ENCODE measurements at regions not wholly inside any gene's neighbourhood (a gene's known extent, or its start where the extent isn't known, plus 50 kb on each side); places are given as distances from the start of the nearest gene placed in this dataset.

GRCh38 chr20:6884114-6884513, 116.6 kb downstream of the BMP2 start:
- H3K9me1 ChIP-seq (ENCODE audit: control insufficient read depth, extremely low read depth, insufficient read depth, low read length): no peaks in the 10 kb centered on the region
- no peak overlapping the region for H2AFZ ChIP-seq (ENCODE audit: control insufficient read depth, low read length)
- TF ChIP-seq CTCF (optimal IDR thresholded peaks at IDR 0.05 in 1 of 3, IDR thresholded peaks at IDR 0.05 in 1 of 3, conservative IDR thresholded peaks at IDR 0.05 in 1 of 3; ENCODE audit: extremely low read depth in 1 of 3, insufficient read depth in 2 of 3, low read length in 3 of 3) (no peak), EZH2 (IDR thresholded peaks at IDR 0.05; ENCODE audit: low read length) (no peak)
- FAIRE-seq (peak; percentile 34), DNase-seq (ENCODE audit: low read depth, low spot score) (no peak)
- no peaks in the 10 kb centered on the region for H3K9me3 ChIP-seq (ENCODE audit: control insufficient read depth, low read depth, low read length)
- H4K20me1 ChIP-seq (ENCODE audit: control insufficient read depth, extremely low read depth, insufficient read depth, low read length): no peaks in the 10 kb centered on the region
- H3K9ac ChIP-seq (ENCODE audit: control insufficient read depth, extremely low read depth, insufficient read depth, low read length): no peak overlapping the region
- dilution Hi-C loops (cut with MboI; ENCODE audit: extremely low pct_ligation_motif_present, low sequenced_read_pairs): no loop called here
- no peak overlapping the region for H3K27ac ChIP-seq (ENCODE audit: control insufficient read depth, insufficient read depth, low read length)
- H3K36me3 ChIP-seq (ENCODE audit: control insufficient read depth in 2 of 2, extremely low read depth in 1 of 2, insufficient read depth in 2 of 2, low read length in 2 of 2): no peaks in the 10 kb centered on the region
- H3K4me2 ChIP-seq (ENCODE audit: control insufficient read depth, extremely low read depth, insufficient read depth, low read depth, low read length): no peak overlapping the region
- H3K27me3 ChIP-seq (ENCODE audit: control insufficient read depth, extremely low read depth, insufficient read depth, low read length): no peaks in the 10 kb centered on the region
- no peak overlapping the region for H3K4me3 ChIP-seq (ENCODE audit: control insufficient read depth in 2 of 3, extremely low read depth in 1 of 3, insufficient read depth in 2 of 3, low read depth in 1 of 3, low read length in 3 of 3)
- no peaks in the 10 kb centered on the region for H3K79me2 ChIP-seq (ENCODE audit: control insufficient read depth, insufficient read depth, low read length)
- peaks cover 15% of the 10 kb centered on the region for H3K4me1 ChIP-seq (ENCODE audit: control insufficient read depth, extremely low read depth, insufficient read depth, low read length)

GRCh38 chr20:6886065-6886729, 118.7 kb downstream of the BMP2 start:
- Histone ChIP-seq H3K4me3 (ENCODE audit: control insufficient read depth in 2 of 3, extremely low read depth in 1 of 3, insufficient read depth in 2 of 3, low read depth in 1 of 3, low read length in 3 of 3) (no peak overlapping the region), H3K27me3 (ENCODE audit: control insufficient read depth, extremely low read depth, insufficient read depth, low read length) (no peaks in the 10 kb centered on the region), H3K9me1 (ENCODE audit: control insufficient read depth, extremely low read depth, insufficient read depth, low read length) (no peaks in the 10 kb centered on the region), H2AFZ (ENCODE audit: control insufficient read depth, low read length) (no peak overlapping the region), H3K4me1 (ENCODE audit: control insufficient read depth, extremely low read depth, insufficient read depth, low read length) (peaks cover 15% of the 10 kb centered on the region), H3K27ac (ENCODE audit: control insufficient read depth, insufficient read depth, low read length) (no peak overlapping the region), H4K20me1 (ENCODE audit: control insufficient read depth, extremely low read depth, insufficient read depth, low read length) (no peaks in the 10 kb centered on the region), H3K9me3 (ENCODE audit: control insufficient read depth, low read depth, low read length) (no peaks in the 10 kb centered on the region), H3K4me2 (ENCODE audit: control insufficient read depth, extremely low read depth, insufficient read depth, low read depth, low read length) (no peak overlapping the region), H3K79me2 (ENCODE audit: control insufficient read depth, insufficient read depth, low read length) (no peaks in the 10 kb centered on the region), H3K36me3 (ENCODE audit: control insufficient read depth in 2 of 2, extremely low read depth in 1 of 2, insufficient read depth in 2 of 2, low read length in 2 of 2) (no peaks in the 10 kb centered on the region), H3K9ac (ENCODE audit: control insufficient read depth, extremely low read depth, insufficient read depth, low read length) (no peak overlapping the region)
- dilution Hi-C loops (cut with MboI; ENCODE audit: extremely low pct_ligation_motif_present, low sequenced_read_pairs): no loop called here
- no peak for DNase-seq (ENCODE audit: low read depth, low spot score)
- no peak for TF ChIP-seq CTCF (optimal IDR thresholded peaks at IDR 0.05 in 1 of 3, IDR thresholded peaks at IDR 0.05 in 1 of 3, conservative IDR thresholded peaks at IDR 0.05 in 1 of 3; ENCODE audit: extremely low read depth in 1 of 3, insufficient read depth in 2 of 3, low read length in 3 of 3)
- no peak for TF ChIP-seq EZH2 (IDR thresholded peaks at IDR 0.05; ENCODE audit: low read length)
- FAIRE-seq: no peak

Data from keratinocyte (primary cell).